Activated CD4-positive, alpha-beta T cell treated with anti-CD3 and anti-CD28 coated beads, Interleukin-2, amount 50 U/mL, for 24 hours (primary cell): ENCODE measurements at regions not wholly inside any gene's neighbourhood (a gene's known extent, or its start where the extent isn't known, plus 50 kb on each side); places are given as distances from the start of the nearest gene placed in this dataset.

Experiments used
- DNase-seq, 2 donors: peaks; one replicate each; pipeline ENCODE4 v3.0.0-alpha.2; 2020; ENCODE audit warnings: low read depth in 1 of 2, low spot score in 1 of 2

DNA sequence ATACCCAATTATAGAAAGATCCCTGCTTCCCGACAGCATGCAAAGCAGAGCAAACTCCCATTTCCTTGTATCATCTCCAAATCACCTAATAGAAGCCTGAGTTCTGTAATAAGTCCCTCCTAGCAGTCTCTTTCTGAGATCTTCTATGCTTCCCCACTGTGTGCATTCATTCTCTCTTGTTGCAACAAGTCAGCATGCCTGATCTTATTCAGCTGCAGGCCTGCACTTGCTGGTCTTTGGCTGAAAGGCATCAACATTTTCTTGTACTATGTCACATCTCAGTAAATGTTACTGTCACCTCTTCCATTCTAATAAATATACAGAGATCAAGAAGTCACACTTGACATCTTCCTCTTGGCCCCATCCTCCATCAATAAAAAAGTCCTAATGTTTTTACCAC is 449.9 kb upstream of the MEX3C start:
- DNase-seq = no peak

DNA sequence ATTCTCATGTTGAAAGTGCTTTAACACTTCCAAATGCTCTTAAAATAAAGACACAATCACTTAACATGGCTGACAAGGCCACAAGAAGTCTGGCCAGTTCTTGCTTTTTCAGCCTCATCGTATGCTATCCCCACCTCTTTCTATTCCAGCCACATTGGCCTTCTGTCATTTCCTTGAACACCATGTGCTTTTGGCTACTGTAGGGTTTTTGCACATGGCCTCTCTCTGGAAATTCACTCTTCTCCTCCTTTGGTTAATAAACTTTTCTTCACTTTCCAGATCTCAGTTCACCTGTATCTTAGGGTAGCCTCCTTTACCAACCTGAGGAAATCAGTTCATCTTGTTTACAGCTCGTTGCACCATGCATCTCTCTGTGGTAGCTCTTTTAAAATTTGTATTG is 450.5 kb upstream of the MEX3C start:
- no peak for DNase-seq

DNA sequence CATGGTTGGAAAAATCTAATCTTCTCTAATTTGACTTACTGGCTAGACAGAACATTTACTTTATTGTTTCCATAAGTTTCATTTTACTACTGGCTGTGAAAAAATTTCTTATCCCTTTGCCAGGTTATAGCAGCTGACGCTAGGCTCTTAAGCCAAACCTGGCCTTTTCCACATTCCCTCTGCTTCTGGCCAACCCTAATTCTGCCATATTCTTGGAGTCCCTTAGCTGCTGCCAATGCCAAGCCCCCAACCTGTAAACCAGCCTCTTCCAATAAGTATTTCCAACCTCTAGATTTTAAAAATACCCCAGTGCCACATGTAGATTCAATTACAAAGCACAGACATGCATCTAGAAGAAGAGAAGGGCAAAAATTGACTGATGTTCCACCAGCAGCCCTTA is 452.3 kb upstream of the MEX3C start:
- no peak for DNase-seq

DNA sequence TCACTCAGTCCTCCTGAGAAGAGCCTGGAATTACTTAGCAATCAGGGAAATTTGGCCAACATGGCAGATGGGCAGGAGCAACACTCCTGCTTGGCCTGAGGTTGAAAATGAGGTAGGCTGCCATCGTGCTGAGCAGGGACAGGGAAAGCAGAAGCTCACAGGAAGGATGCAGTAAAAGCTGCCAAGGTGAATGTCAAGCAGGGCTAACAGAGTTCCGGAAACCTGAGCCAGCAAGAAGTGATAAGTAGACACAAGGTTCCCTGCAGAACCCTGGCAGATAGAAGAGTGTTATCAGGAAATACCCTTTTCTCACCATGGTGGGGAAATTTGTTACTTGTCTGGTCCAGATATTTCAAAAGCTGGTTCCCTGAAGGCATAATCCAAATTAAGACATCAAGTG is 454.3 kb upstream of the MEX3C start:
- DNase-seq = no peak

DNA sequence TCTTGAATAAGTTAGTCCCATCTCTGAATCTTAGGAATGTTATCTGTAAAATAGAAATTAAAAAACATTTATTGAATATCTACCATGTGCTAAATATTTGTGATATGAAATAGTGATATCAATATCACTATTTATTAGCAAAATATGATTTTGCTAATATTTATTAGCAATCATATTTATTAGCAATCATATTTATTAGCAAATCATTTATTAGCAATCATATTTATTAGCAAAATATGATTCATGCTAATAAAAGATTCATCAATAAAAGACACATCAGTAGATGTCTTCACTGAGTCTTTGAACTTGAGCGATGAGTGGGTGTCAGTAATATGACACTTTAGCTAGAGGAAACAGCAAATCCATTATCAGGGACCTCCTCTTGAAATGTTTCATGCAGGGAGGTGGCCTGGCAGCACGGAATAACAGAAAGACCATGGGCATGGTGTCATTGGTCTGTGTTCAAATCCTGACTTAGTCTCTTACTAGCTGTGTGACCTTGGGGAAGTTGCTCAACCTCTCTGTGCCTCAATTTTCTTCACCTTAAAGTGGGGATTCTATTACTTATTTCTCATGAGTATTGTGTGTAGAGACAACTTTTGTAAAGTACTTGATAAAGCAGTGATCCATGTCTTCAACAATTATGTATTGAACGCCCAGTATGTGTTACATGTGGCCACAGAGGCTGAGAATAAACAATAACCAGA is 456.2 kb upstream of the MEX3C start:
- no peak for DNase-seq

DNA sequence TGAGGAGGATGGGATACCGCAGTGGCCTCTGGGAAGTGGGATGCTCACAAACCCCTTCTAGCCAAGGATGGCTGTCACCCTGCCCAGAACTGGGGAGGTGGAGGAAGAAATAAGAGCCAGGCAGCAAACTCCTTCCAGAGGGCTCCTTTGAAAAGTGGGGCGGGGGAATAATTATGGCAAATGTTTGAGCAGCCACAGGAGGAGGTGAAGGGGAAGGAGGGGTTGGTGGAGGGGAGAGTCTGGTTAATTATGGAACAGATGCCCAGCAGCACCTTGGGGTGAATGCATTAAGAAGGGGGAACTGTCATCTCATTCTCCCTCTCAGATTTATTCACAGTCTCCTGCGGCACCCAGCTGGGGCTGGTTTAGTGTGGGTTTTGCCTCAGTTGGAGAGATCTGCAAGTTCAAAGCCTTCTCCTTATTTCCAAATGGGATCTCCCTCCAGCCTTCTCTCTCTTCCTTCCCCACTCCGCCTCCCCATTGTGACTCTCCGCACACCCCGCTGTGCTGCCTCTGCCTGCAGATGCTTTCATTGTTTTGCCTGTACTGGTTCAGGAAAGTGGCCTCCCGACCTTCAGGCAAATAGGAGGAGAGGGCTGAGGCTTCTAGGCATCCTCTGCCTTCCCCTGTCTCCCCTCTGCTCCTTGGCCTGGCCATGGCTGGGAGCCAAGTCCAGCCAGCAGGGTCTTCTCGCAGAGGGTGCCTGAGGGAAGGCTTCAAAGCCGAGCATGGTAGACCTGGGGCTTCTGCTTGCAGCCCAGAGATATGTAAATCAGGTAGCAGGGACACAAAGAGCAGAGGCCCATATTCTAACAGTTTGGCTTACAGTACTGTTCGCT is 457.2 kb upstream of the MEX3C start:
- DNase-seq = no peak

DNA sequence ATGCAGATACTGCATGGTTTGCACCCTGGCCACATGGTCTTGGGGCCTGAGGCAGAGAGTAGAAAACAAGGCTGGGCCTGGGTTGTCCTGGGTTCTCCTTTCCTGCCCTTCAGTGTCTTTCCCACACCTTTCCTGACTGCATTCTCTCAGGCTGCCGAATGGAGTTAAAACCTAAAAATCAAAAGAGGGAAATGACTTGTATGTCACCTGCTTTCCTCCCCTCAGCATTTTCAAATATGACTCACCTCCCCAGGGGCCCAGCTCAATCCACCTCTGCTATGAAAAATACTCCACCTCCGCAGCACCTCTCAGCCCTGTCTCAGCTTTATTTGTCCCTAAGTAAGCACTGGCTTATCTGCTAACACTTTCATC is 457.8 kb upstream of the MEX3C start:
- DNase-seq = no peak

DNA sequence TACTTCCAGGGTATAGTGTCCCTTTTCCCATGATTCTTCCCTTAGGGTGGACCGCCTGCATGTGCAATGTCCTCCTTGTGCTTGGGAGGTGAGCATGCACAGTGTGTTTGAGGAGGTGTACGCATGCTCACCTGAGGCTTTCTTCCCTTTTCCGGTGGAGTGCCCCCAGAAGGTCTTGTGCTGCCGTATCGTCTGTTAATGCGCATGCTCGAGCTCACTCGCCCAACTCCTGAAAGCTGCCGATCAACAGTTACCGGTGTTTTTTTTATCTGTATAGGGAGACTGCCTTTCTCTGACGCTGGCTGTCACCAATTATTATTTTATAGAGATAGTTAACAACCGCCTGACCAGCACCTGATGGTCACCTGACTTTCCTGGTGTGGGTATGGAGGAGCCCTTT is 458.8 kb upstream of the MEX3C start:
- no peak for DNase-seq

DNA sequence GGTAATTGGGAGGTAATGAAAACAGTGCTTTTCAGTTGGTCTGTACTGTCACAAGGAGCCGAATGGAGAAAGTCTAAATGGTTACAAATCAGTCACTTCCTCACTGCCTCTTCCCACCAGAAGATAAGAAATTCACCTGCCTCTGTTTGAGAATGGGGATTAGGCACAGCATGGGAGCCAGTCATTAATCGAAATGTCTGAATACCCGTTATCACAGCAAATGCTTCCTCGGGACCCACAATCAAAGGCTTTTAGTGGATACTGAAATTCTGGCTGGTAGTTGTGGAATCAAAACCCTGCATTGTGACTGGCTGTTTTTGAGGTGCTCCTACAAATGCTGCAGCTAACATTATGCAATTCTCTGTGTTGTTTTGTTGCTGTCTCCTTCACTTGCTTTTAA is 461.0 kb upstream of the MEX3C start:
- no peak for DNase-seq

DNA sequence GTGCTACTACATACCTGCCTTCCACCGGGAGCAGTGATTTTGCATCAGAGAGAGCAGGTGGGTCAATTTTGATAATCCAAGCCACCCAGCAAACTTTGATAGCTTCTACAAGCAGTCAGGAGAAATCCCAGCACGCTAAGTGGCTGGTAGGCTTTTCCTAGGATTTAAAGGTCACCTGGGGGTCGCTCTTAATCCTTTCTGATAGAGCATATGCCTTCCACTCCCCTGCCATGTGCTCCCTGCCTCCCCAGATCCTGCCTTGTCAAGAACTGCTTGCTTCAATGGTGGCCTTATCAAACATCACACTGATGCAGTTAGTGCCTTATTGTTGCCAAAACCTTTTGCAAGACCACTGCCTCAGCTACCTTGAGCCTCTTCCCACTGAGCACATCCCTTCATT is 462.3 kb upstream of the MEX3C start:
- DNase-seq = no peak

DNA sequence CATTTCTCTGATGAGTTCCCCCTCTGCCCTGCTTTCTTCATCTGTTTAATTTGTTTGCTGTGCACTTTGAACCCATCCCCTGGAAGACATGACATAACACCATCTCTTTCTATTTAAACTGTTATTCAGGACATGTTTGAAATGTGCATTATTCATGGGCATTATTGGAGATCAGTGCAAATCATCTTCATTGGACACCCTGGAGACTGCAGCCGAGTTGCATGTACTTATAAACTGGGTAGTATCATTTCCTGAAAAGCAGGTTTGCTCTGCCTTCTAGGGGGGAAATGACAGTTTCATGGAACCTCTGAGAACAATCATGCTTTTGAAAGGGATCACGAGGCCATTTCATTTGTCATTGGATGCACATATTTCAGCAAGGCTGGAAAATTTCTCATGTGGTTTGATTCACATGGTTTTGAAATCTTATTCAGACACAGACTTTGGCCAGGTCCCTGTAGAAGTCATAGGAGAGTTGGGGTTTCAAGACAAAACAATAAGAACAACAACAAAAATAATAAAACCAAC is 462.8 kb upstream of the MEX3C start:
- DNase-seq = no peak

DNA sequence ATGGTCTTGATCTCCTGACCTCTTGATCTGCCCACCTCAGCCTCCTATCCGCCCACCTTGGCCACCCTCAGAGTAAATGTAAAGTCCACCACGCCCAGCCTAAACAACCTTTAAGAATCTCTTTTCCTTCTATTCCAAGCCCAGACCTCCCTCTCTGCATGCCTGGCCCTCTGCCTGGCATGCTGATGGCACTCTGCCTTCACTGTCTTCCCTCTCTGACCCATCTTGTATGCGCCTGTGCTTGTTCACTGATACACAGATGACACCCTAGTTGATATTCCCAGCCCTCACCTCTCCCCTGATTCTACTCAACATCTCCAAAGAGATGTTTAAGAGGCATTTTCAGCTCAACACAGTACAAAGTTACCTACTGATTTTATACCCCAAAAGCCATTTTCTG is 466.8 kb upstream of the MEX3C start:
- DNase-seq = no peak

DNA sequence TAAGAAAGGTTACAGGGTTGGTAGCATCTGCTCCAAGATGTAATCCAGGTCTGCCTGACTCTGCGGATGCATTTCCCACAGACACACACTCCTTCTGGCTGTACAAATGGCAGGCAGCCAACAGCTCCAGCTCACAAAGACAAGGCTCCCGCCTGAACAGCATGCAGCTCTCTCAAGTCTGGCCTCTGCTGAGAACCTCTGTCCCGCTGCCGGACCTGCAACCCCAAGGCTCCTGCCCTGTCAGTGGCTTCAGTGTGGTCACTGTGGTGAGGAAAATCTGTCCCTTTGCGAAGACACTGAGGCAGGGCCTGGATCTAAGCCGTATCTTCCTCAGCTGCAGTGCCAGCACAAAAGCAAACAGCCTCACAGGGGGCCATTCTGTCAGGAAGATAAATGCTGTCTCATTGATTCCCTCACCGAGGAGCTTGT is 469.3 kb upstream of the MEX3C start:
- no peak for DNase-seq

DNA sequence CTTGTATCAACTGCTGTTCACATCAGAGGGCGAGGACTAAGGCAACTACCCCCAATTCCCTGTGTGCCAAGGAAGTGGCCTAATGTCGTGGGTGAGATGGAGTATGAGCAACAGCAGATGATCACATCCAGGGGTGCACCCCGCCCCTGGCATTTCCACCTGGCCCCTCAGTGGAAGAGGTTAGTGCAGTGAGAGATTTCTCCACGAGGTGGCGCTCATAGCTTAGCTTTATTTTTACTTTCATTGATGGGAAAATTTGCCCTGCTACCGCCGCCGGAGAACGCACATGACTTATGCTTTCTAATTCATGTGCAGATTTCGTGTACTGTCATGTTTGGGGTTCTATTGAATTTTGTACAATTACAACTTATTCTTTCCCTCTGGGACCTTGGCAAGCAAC is 470.6 kb upstream of the MEX3C start:
- peak in 1 of 2 donors; percentile 27 for DNase-seq

DNA sequence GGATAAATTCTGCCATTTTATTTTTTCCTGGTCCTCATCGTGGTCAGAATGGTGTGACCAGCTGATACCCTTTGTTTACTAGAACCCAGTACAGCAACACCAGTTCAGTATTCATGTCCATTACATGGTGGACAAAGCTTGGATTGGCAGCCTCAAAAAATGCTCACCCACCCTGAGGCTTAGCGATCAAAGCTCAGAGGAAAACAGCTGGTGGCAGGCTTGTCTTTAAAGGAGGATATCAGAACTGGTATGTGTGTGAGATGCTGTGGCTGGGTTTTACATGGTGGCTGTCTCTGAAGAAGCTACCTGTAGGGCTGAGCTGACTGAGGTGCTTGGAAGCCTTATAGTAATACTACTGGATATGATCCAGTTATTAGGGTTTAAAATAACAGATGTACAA is 471.1 kb upstream of the MEX3C start:
- no peak for DNase-seq

DNA sequence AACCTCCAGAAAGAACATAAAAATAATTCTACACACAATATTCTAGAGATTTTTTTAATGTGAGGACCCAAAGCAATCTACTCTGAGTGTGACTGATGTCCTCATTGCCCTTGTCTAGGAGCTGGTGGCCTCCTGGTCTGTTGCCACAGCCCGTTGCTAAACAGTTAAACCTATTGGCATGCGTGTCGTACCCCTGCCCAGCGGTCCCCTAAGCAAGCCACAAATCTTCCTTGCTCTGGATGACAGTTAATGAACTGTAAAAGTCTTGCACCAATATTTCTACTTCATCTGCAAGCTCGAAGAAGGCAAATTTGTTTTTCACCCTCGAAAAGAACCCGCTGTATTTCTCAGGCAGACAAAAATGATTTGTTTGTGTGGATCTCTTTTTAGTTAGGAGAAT is 489.1 kb upstream of the MEX3C start:
- DNase-seq = no peak

DNA sequence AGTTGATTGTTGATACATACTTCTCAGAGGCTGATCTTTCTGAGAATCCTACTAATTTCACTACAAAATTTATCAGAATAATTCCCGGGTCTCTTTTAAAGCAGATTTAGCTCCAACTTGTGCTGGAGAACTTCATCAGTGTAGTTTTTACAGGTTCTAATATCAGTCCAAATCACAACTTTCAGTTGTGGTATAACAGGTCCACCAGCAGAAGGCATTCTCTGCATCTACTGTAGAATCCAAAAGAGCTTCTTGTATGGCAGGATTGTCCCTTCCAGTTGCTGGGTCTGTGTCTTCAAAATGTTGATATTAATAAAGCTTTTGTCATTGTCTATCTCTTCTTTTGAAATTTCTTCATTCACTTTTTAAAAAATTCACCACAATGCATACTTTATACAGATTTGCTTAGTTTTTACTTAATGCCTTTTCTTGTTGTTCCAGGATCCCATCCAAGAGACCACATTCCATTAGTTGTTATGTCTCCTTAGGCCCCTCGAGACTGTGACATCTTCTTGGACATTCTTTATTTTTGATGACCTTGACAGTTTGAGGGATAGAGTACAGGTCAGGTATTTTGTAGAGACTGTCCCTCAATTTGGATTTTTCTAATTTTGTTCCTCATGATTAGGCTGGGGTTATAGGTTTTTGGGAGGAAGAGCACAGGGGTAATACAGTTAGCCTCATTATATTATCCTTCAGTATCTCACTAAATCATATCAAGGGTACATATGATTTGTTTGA is 490.5 kb upstream of the MEX3C start:
- no peak for DNase-seq

DNA sequence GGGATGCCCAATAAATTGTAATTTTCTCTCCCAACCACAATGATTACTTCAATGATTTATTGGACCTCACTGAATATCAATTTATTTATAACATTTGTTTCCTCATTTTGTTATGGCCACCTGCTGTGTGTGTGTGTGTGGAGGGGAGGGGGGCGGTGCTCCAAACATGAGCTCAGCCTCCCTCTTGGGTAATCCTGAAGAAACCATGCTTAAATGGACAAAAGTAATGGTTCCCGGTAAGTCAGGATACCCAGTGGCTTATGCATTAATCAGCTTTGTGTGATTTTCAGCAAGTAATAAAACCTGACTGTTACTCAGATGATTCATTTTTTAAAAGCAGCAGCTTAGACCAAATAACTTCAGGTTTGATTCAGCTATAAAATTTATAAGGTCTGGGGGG is 495.1 kb upstream of the MEX3C start:
- DNase-seq = no peak

DNA sequence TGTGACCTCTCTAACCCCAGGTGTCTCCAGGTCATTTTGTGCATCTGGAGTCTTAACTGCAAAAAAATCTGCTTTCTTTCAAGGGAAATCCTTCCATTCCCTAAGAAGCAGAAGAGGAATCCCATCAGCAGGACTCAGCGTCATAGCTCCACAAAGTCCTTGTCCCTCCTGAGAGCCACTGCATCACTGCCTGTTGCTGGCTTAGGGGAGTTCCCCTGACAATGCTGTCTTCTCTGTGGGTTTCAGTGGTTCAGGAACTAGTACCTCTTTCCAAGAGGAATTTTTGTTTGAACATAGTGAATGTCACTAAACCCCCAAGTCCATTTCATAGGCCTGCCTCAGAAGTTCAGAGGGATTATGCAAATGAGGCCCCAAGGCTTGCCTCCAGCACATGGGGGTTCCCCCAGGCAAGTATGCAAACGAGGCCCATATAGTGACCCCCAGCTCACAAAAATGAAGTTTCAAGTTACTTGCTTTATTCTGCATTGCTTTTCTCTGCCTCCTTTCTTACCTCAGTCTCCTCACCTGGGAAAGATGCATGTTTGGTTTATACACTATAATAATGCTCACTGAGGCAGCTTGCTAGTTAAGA is 513.9 kb upstream of the MEX3C start:
- no peak for DNase-seq

DNA sequence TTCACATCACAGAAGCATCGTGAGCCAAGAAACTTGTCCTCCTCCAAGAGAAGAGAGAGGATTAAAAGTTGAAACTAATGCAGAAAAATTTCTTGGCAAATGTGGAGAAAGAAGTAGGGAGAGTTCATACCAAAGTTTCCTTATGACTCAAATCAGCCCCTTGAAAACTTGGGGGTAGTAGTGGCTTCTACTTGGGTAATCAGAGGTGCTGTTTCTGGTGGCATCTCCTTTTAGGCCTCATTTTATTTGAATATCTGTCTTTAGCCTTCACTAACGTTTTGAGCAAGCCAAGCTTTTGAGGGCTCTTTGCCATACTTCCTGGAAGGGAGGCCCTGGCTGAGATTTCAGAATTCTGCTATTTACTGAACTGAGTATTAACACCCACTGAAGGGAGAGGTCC is 515.3 kb upstream of the MEX3C start:
- no peak for DNase-seq

DNA sequence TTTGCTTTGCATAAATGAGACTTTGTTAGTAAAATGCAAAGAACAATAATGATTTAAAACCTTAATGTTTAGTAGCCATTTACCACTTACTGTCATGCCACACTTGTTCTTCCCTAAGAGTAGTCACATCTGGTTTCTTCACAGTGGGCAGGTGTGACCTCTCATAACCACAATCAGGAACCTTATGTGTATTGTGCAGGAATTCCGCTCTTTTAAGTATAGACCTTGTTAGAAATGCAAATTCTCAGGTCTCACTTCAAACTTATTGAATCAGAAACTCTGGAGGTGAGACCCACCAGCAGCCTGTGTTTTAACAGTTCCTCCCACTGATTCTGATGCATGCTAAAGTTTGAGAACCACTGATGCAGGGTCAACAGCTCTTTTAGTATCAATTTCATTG is 518.8 kb upstream of the MEX3C start:
- DNase-seq = no peak

DNA sequence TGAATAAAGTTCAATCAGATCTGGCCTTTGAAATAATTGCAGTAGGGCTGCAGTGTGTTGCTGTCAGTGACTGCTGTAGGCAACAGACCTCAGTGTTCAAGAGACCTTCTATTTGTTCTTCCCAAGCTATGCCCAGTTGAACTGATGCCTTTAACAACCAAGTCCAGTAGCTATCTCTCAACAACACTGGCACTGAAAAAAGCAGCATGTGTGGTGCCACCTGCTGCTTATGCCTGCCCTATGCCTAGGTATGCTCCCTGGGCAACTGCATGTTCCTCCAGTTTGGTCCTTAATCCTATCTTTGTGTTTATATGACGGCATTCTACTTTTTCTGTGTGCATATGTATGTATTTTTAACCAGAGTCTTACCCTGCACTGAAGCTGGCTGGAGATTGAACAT is 523.9 kb upstream of the MEX3C start:
- no peak for DNase-seq
